ENCODE measurements at regions not wholly inside any gene's neighbourhood (a gene's known extent, or its start where the extent isn't known, plus 50 kb on each side); places are given as distances from the start of the nearest gene placed in this dataset.

- no peak for TF ChIP-seq CTCF (IDR thresholded peaks at IDR 0.05)
- no peak for TF ChIP-seq RFX5 (IDR thresholded peaks at IDR 0.05; ENCODE audit: low read length)
- no peak for TF ChIP-seq MAX (IDR thresholded peaks at IDR 0.05; ENCODE audit: low read depth)
- TF ChIP-seq YY1 (IDR thresholded peaks at IDR 0.05; ENCODE audit: low read depth): no peak
- TF ChIP-seq MXI1 (IDR thresholded peaks at IDR 0.05; ENCODE audit: low read depth, low read length): no peak
- TF ChIP-seq USF1 (IDR thresholded peaks at IDR 0.05; ENCODE audit: borderline replicate concordance, low read depth): no peak
- no peak for TF ChIP-seq PBX3 (IDR thresholded peaks at IDR 0.05)
- TF ChIP-seq RAD21 (IDR thresholded peaks at IDR 0.05; ENCODE audit: low read length): no peak
- TF ChIP-seq POLR2AphosphoS5 (IDR thresholded peaks at IDR 0.05; ENCODE audit: low read depth, low read length): no peak
- no peak for TF ChIP-seq FOXM1 (IDR thresholded peaks at IDR 0.05; ENCODE audit: low read depth)
- no peak for TF ChIP-seq USF2 (IDR thresholded peaks at IDR 0.05; ENCODE audit: borderline replicate concordance, low read depth, low read length)
- TF ChIP-seq JUND (IDR thresholded peaks at IDR 0.05): no peak
Observed at GRCh38 chr9:99312736-99313135, 90.7 kb downstream of the SEC61B start.
